ENCODE measurements at regions not wholly inside any gene's neighbourhood (a gene's known extent, or its start where the extent isn't known, plus 50 kb on each side); places are given as distances from the start of the nearest gene placed in this dataset.

- TF ChIP-seq TAF1 (IDR thresholded peaks at IDR 0.05; ENCODE audit: borderline replicate concordance, low read depth, low read length) (no peak), CTCF (IDR thresholded peaks at IDR 0.05 in 2 of 3, conservative IDR thresholded peaks at IDR 0.05 in 1 of 3; ENCODE audit: control insufficient read depth in 2 of 3, extremely low read depth in 1 of 3, insufficient read depth in 1 of 3, low read depth in 3 of 3, low read length in 3 of 3) (no peak), MAX (IDR thresholded peaks at IDR 0.05; ENCODE audit: low read depth, low read length) (no peak), POLR2AphosphoS2 (IDR thresholded peaks at IDR 0.05; ENCODE audit: low read depth, low read length) (no peak), TCF7 (IDR thresholded peaks at IDR 0.05; ENCODE audit: borderline replicate concordance) (no peak), BACH1 (IDR thresholded peaks at IDR 0.05; ENCODE audit: borderline replicate concordance) (no peak), GABPA (IDR thresholded peaks at IDR 0.05; ENCODE audit: low read depth) (no peak), NFYB (IDR thresholded peaks at IDR 0.05; ENCODE audit: insufficient read depth, low read depth, low read length) (no peak), TBL1XR1 (IDR thresholded peaks at IDR 0.05; ENCODE audit: low read depth, low read length) (no peak), HDGF (IDR thresholded peaks at IDR 0.05) (no peak), CEBPZ (IDR thresholded peaks at IDR 0.05; ENCODE audit: low read depth, low read length) (no peak), EP300 (IDR thresholded peaks at IDR 0.05; ENCODE audit: borderline replicate concordance in 1 of 2, control insufficient read depth in 1 of 2, low read depth in 2 of 2, low read length in 2 of 2) (no peak), RAD21 (IDR thresholded peaks at IDR 0.05; ENCODE audit: insufficient read depth, low read depth, low read length) (no peak), ZBTB11 (CRISPR knock-in tag; IDR thresholded peaks at IDR 0.05) (no peak)
Observed at GRCh38 chr1:214184992-214185391, 96.0 kb upstream of the SMYD2 start.

Measured in GM12878 (cell line).